ENCODE measurements at regions not wholly inside any gene's neighbourhood (a gene's known extent, or its start where the extent isn't known, plus 50 kb on each side); places are given as distances from the start of the nearest gene placed in this dataset.

DNA sequence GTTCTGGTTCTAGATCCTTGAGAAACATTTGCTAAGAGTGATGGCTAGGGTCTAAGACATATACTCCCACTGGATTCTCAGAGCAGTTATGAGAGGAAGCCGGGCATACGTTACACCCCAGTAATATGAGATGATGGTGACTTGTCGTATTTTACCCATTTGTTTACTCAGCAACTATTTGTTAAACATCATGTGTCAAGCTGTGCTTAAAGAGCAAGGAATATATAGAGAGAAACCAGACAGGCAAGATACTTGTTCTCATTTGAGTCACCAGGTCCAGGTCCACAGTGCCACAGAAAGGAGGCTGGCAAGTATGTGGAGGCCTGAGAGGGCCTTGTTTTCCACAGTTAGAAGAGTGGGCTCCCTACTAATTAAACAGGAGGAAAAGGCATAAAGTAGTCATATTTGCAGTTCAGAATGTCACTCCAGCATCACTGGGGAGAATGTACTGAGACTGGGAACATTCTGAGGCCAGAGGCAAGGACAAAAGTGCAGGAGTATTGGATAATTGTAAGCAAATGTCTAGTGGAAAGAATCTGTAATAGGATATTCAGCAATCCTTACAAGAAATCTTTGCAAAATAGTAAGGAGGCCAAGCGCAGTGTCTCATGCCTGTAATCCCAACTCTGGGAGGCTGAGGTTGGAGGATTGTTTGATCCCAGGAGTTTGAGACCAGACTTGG, 142.2 kb downstream of the IRS2 start:
- no peak for DNase-seq

DNA sequence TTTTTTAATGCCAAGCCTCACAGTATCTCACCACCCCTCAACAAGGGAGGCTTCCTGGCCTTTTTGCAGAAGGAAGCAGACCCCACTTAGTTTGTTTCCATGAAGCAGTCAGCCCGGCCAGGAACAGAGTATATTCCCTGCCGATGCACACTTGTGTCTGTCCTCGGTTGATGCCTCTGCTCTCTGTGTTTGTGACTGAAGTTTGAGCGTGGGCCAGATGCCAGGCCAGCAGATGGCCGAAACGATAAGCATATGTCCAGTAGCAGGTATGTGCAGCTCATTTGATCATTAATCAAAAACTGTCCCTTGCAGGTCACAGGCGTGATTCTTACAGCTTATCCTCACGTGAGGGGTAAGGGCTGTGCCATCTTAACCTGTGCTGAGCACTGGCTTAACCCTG, 144.0 kb downstream of the IRS2 start:
- DNase-seq = no peak

GRCh38 chr13:109636736-109637135, 149.6 kb downstream of the IRS2 start:
- DNase-seq = no peak

GRCh38 chr13:109631069-109631468, 155.3 kb downstream of the IRS2 start:
- DNase-seq = no peak

GRCh38 chr13:109630271-109630670, 156.1 kb downstream of the IRS2 start:
- no peak for DNase-seq

DNA sequence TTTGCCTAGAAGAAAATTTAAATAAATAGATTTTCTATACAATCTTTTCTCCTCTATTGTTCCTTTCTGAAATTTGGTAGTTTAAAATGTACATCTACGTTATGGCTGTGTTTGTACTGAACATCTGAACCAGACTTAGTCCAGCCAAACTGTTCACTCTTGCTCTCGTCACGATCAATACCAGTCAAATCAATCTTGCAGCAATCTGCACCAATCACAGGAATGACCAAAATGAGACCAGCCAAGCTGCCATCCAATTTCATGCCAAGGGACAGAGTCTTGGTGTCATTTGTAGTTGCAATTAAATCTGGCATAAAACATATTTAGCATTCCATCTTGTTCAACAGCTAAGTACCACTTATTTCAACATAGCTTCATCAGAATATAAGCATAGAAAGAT, 156.6 kb downstream of the IRS2 start:
- no peak for DNase-seq

- DNase-seq = no peak
Measured at GRCh38 chr13:109628251-109628699, 158.1 kb downstream of the IRS2 start.

- no peak for DNase-seq
Measured at GRCh38 chr13:109627649-109628048, 158.7 kb downstream of the IRS2 start.

- no peak for DNase-seq
Measured at GRCh38 chr13:109626386-109627171, 159.8 kb downstream of the IRS2 start.

- no peak for DNase-seq
Measured at GRCh38 chr13:109625156-109625555, 161.2 kb downstream of the IRS2 start.

GRCh38 chr13:109622006-109622405, 164.4 kb downstream of the IRS2 start:
- DNase-seq = no peak

DNA sequence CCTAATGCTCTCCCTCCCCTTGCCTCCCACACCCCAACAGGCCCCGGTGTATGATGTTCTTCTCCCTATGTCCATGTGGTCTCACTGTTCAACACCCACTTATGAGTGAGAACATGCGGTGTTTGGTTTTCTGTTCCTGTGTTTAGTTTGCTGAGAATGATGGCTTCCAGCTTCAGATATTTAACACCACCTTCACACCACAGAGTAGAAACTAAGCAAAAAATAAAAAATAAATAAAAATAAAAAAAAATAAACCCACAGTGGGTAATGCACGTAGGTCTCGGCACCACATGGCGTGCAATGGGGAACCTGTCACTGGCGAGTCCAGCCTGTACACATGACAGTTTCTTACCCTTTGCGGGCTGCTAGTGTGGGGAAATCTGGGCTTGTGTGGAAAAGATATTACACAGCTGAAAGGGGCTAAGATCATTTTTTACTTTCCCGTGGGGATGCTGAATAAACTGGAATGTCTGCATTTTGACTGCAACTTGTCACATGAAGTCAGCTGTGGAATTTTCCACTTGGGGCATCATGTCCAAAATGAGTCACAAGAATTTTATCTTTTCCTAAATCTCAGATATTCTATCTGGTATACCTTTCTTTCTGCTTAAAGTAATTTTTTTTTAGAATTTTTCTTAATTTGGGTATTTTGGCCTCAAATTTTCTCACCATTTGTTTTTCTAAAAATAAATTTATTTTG, 170.5 kb downstream of the IRS2 start:
- DNase-seq = no peak

DNA sequence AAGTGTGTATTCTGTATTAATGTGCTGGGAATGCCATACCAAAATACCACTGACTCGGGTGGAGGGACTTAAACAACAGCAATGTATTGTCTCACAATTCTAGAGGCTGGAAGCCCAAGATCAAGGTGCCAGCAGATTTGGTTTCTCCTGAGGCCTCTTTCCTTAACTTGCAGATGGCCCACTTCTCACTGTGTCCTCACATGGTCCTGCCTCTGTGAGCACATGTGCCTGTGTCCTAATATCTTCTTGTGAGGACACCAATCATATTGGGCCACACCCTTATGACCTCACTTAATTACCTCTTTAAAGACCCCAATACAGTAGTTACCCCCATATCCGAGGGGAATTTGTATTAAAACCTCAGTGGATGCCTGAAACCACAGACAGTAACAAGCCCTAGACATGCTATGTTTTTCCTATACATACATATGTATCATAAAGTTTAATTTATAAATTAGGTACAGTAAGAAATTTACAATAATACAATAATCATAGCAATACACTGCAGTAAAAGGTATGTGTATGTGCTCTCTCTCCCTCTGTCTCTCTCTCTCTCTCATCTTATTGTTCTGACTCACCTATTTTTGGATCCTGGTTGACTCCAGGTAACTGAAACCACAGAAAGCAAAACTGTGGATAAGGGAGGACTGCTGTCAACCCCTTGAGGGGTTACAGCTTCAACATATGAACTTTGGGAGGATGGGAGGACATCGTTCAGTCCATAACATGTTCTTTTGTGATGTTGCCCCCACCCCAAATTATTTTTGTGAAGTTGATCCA, 174.3 kb downstream of the IRS2 start:
- DNase-seq = no peak

GRCh38 chr13:109610517-109610916, 175.9 kb downstream of the IRS2 start:
- DNase-seq = no peak

GRCh38 chr13:109608503-109608902, 177.9 kb downstream of the IRS2 start:
- DNase-seq = peak; percentile 30

GRCh38 chr13:109608059-109608458, 178.3 kb downstream of the IRS2 start:
- no peak for DNase-seq

- DNase-seq = no peak
Measured at GRCh38 chr13:109606520-109606919, 179.9 kb downstream of the IRS2 start.

DNA sequence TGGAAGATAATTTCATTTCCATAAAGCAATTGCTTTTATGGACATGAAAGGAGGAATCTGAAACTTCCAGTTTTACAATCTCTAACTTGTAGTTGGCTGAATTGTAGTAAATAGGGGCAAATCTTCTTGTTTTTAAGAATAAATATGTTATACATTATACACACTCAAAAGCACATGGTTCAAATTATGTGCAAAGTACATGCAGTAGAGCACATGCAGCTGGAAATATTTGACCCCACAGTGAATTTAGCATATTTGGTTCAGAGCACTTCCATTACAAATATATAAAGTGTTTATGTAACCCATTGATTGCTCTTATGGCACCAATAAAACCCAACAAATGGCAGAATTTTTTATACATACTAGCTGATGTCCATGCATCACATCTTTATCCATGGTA, 180.5 kb downstream of the IRS2 start:
- no peak for DNase-seq

DNA sequence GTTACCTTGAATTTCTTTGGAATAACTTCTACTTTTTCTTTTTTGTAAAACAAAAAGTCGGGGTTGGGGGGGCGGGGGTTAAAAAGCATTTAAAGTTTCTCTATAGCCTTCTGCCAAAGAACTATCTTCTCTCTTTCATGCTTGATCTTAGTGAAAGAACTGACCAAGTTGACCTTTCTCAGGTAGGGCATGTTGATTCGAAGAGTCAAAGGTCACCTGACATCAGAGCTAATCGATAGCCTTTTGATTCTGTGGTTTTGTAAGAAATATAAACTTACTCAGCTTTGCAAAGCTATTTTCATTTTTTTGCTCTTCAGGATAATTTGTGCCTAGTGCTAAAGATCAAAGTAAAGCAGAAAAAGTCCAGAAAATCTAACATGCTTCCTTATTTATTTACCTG, 181.5 kb downstream of the IRS2 start:
- DNase-seq = no peak

- DNase-seq = no peak
Measured at GRCh38 chr13:109602356-109602755, 184.0 kb downstream of the IRS2 start.

DNA sequence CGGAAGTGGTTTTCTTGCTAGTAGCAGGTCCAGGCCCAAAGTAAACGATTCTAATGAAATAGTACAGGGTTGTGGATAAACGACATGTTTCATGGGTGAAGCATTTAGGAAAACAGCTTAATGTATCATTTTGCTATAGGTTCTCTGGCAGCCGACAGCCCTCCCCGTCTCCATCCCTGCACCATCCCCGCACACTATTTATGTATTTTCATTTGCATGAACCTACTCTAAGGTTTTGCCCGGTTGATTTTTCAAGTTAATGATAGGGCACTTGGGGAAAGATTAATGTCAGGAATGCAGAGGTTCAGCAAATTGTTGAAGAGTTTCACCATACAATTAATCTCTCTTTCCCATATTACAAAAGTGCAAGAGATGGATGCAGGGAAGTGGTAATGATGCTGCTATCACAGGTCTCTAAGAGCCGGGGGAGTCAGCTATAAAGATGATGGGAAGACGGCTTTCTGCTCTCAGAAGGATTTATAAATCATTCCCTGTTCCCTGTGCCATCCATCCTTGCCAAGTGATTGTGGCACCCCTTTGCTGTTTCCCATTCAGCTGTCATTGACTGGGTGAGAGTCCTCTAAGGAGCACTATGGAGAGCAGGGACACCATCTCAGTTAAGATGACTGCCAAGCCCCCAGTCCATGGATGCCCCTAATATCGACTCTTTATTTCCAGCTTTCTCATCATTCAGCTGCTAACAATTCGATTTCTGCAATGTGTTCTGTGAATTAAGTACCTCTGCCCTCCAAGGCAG, 186.3 kb downstream of the IRS2 start:
- DNase-seq = no peak

DNA sequence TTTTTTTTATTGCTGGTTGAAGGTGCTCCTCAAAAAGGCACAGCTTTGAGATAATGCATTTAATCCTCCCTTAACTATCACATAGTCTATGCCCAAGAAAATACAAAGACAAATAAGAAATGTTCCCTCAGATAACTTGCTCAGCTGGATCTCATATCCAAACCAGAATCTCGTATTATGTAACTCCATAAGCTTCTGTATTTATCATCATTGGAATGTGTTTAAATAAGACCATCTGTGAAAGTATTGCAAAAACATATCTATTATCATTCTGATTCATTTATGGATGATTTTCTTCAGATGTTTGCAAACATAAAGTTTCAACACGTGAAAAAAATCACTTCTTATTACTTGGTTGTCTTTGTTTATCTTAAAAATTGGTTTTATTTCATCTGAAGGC, 190.9 kb downstream of the IRS2 start:
- DNase-seq = no peak

Measured in left kidney (tissue), 1 donor.